C4-2B (cell line): ENCODE measurements at regions not wholly inside any gene's neighbourhood (a gene's known extent, or its start where the extent isn't known, plus 50 kb on each side); places are given as distances from the start of the nearest gene placed in this dataset.

ENCODE experiments used
- ZFX ChIP-seq: fragments of 450-650 bp; IDR thresholded peaks from 2 replicates; pipeline ENCODE4 v1.6.1; 2017
- TF ChIP-seq, protein P1 (sequence below): fragments of 450-650 bp; conservative IDR thresholded peaks from 2 replicates; pipeline ENCODE4 v1.5.1; 2017; ENCODE audit warnings: mild to moderate bottlenecking

DNA sequence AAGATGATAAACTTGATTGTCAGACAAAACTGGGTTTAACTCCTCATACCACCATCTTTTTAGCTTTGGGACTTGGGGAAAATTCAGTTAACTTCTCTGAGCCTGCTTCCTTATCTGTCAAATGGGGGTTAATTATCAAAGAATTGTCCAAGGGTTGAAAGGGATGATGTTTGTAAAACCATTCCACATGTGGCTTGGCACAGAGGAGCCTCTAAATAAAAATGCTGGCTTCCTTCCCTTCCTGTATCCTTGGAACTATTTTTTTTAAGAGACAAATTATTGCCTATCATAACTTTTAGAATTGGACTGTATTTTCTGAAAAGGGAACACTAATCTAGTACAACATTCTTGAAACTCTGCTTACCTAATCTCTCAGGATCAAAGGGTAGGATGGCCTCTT lies 143.4 kb upstream of the USP24 start:
- TF ChIP-seq, protein P1, sequence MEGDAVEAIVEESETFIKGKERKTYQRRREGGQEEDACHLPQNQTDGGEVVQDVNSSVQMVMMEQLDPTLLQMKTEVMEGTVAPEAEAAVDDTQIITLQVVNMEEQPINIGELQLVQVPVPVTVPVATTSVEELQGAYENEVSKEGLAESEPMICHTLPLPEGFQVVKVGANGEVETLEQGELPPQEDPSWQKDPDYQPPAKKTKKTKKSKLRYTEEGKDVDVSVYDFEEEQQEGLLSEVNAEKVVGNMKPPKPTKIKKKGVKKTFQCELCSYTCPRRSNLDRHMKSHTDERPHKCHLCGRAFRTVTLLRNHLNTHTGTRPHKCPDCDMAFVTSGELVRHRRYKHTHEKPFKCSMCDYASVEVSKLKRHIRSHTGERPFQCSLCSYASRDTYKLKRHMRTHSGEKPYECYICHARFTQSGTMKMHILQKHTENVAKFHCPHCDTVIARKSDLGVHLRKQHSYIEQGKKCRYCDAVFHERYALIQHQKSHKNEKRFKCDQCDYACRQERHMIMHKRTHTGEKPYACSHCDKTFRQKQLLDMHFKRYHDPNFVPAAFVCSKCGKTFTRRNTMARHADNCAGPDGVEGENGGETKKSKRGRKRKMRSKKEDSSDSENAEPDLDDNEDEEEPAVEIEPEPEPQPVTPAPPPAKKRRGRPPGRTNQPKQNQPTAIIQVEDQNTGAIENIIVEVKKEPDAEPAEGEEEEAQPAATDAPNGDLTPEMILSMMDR = no peak
- TF ChIP-seq ZFX = no peak
